ENCODE measurements at regions not wholly inside any gene's neighbourhood (a gene's known extent, or its start where the extent isn't known, plus 50 kb on each side); places are given as distances from the start of the nearest gene placed in this dataset.

- no peaks in the 10 kb centered on the region for H3K36me3 ChIP-seq (ENCODE audit: control insufficient read depth in 2 of 2, insufficient read depth in 2 of 2, low read length in 1 of 2)
- intact Hi-C loops (cut with micrococcal nuclease; ENCODE audit: unreplicated experiment): no loop called here
Measured at GRCh38 chr2:4673025-4673489, 969.7 kb downstream of the DCDC2C start.

DNA sequence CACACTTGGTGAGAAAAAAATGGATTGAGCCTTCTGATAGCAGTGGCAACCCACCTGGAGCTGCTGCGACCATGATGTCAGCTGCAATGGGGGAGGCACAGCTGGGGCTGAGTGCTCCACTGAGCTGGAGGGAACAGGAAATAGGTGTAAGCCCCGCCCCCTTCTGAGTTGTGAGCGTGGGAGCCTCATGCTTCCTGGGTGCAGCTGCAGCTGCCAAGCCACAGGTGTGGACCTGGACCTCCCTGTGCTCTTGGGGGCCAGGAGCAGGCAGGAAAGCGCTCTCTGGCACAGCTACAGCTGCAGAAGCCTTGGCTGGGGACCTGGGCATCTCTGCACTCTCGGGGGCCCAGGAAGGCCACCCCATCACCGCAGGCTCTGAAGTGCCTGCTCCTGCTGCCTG lies 970.6 kb downstream of the DCDC2C start:
- ChIA-PET CTCF (no interaction called here), RAD21 (ENCODE audit: unreplicated experiment) (no interaction called here), POLR2A (no interaction called here), SMC1A (ENCODE audit: uncharacterized antibody, unreplicated experiment) (interaction anchor here (1.4 kb wide), 1 partner anchor 11 kb away, joined by 7 read pairs; no protein-coding TSS in a partner anchor)
- H3K9me3 ChIP-seq (replicated peaks; ENCODE audit: control insufficient read depth, insufficient read depth, low read length): no peaks in the 10 kb centered on the region
- no peak overlapping the region for H3K9ac ChIP-seq (ENCODE audit: control insufficient read depth, insufficient read depth, low read length)
- in situ Hi-C loops (cut with MboI) (no loop called here), intact Hi-C loops (cut with micrococcal nuclease; ENCODE audit: unreplicated experiment) (no loop called here)
- no peaks in the 10 kb centered on the region for H3K36me3 ChIP-seq (ENCODE audit: control insufficient read depth in 2 of 2, insufficient read depth in 2 of 2, low read length in 1 of 2)
- TF ChIP-seq POLR2A (IDR thresholded peaks at IDR 0.05; ENCODE audit: low read depth, low read length) (no peak), MYC (IDR thresholded peaks at IDR 0.05; ENCODE audit: insufficient read depth, insufficient read length, insufficient replicate concordance, low read length, severe bottlenecking) (no peak), BCL11A (IDR thresholded peaks at IDR 0.05; ENCODE audit: low read depth, low read length) (no peak), NFXL1 (IDR thresholded peaks at IDR 0.05; ENCODE audit: borderline replicate concordance) (no peak), USF1 (IDR thresholded peaks at IDR 0.05; ENCODE audit: borderline replicate concordance, extremely low read length, insufficient read depth, low read depth, low read length) (no peak)
- ATAC-seq (no peak; the same call in 2 of the 3 replicates), DNase-seq (ENCODE audit: low read depth, low spot score) (no peak), FAIRE-seq (no peak)
- no peaks in the 10 kb centered on the region for H3K27me3 ChIP-seq (replicated peaks in 1 of 2; ENCODE audit: control insufficient read depth in 2 of 2, insufficient read depth in 2 of 2, low read length in 1 of 2)
- no peaks in the 10 kb centered on the region for H3K79me2 ChIP-seq (ENCODE audit: control insufficient read depth, insufficient read depth, low read length)
- 11% methylated on average over 6 of the region's 6 CpGs for WGBS (ENCODE audit: insufficient coverage, insufficient replicate concordance, low lambda C conversion rate, missing lambda C conversion rate)
- H4K20me1 ChIP-seq (ENCODE audit: control insufficient read depth, insufficient read depth): no peaks in the 10 kb centered on the region
- no peaks in the 10 kb centered on the region for H3K4me1 ChIP-seq (ENCODE audit: control insufficient read depth, insufficient read depth, low read length)
- H2AFZ ChIP-seq (ENCODE audit: control insufficient read depth, low read depth, low read length): no peak overlapping the region
- H3K4me2 ChIP-seq (ENCODE audit: control insufficient read depth, insufficient read depth): no peak overlapping the region
- BruUV-seq (replicated peaks): no TSS peak
- H3K4me3 ChIP-seq: no peak overlapping the region
- no peak overlapping the region for H3K27ac ChIP-seq (ENCODE audit: control insufficient read depth, insufficient read depth)

More at GRCh38 chr2:4673025-4673489, 969.7 kb downstream of the DCDC2C start:
- CTCF ChIA-PET: no interaction called here
- Histone ChIP-seq H3K4me3 (no peak overlapping the region), H3K27me3 (replicated peaks in 1 of 2; ENCODE audit: control insufficient read depth in 2 of 2, insufficient read depth in 2 of 2, low read length in 1 of 2) (no peaks in the 10 kb centered on the region), H2AFZ (ENCODE audit: control insufficient read depth, low read depth, low read length) (no peak overlapping the region), H3K27ac (ENCODE audit: control insufficient read depth, insufficient read depth) (no peak overlapping the region), H3K9ac (ENCODE audit: control insufficient read depth, insufficient read depth, low read length) (no peak overlapping the region), H3K4me1 (ENCODE audit: control insufficient read depth, insufficient read depth, low read length) (no peaks in the 10 kb centered on the region), H3K79me2 (ENCODE audit: control insufficient read depth, insufficient read depth, low read length) (no peaks in the 10 kb centered on the region), H4K20me1 (ENCODE audit: control insufficient read depth, insufficient read depth) (no peaks in the 10 kb centered on the region), H3K4me2 (ENCODE audit: control insufficient read depth, insufficient read depth) (no peak overlapping the region), H3K9me3 (replicated peaks; ENCODE audit: control insufficient read depth, insufficient read depth, low read length) (no peaks in the 10 kb centered on the region)
- in situ Hi-C loops (cut with MboI): no loop called here
- TF ChIP-seq USF1 (IDR thresholded peaks at IDR 0.05; ENCODE audit: borderline replicate concordance, extremely low read length, insufficient read depth, low read depth, low read length) (no peak), STAT1 (conservative IDR thresholded peaks at IDR 0.05) (no peak), DPF2 (IDR thresholded peaks at IDR 0.05) (no peak)
- DNase-seq (ENCODE audit: low read depth, low spot score): no peak
- 78% methylated on average over 13 of the region's 13 CpGs for WGBS (ENCODE audit: insufficient coverage, insufficient replicate concordance, low lambda C conversion rate, missing lambda C conversion rate)
- FAIRE-seq: no peak
- RAD21 ChIA-PET (ENCODE audit: unreplicated experiment): no interaction called here
- POLR2A ChIA-PET: no interaction called here
- no peak for ATAC-seq
- BruUV-seq (replicated peaks): no TSS peak
- SMC1A ChIA-PET (ENCODE audit: uncharacterized antibody, unreplicated experiment): interaction anchor here (1.4 kb wide), 1 partner anchor 12 kb away, joined by 7 read pairs; no protein-coding TSS in a partner anchor

Data from GM12878 (cell line).